ENCODE measurements at regions not wholly inside any gene's neighbourhood (a gene's known extent, or its start where the extent isn't known, plus 50 kb on each side); places are given as distances from the start of the nearest gene placed in this dataset.

DNA sequence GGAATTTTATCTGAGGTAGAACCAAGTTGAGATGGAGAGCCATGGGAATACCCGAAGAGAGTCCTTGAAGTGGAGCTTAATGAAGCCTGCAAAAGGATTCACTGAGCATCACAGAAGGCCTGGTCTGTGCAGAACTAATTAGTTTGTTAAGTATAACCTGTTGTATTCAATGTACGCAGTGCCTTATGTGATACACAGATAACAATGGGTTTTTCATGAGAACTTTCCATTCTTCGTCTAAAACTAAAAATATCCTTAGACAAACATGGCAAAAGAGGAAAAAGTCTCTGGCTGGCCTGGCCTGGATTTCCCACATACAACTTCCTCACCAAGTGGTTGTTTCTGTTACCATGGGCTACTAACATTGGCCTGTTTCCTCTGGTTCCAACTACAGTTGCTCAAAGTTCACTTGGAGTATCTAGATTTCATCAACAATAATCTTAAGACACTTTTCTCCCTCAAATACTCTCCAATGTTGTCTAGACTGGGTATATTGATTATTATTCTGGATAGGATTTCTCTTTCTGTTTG, 237.6 kb upstream of the ZNF462 start:
- no peak for DNase-seq

DNA sequence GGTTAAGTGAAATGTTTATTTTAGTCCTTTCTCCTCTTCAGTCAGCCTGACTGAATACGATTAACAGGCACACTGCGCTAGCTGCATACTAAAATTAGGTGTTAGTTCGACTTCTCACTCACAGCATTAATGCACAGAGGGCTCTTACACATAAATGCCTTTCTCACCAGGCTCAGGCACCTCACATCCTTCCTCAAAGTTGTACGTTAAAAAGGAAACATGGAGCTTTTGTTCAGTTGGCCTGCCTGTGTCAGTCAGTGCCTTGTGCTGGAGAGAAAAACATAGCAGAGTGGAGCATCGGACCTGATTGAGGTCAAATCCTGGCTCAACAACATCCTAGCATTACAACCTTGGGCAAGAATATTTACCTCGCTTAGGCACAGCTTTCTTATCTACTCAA, 236.0 kb upstream of the ZNF462 start:
- no peak for DNase-seq

DNA sequence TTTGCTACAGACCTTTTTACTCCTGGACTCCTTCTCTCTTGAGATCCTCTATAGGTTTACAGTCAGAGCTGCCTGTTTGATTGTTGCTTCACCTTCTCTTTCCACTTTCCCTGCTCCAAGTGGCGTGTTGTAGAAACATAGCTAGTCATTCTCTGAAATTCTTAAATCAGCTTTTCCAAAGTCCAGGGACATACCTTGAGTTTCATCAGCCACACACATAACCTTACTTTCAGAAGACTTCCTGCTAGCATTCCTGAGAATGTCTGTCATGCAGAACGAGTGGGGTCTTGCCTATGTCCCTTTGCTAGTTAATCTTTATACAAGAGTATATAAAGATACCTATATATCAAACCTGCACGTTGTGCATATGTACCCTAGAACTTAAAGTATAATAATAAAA, 230.3 kb upstream of the ZNF462 start:
- DNase-seq, result no peak

DNA sequence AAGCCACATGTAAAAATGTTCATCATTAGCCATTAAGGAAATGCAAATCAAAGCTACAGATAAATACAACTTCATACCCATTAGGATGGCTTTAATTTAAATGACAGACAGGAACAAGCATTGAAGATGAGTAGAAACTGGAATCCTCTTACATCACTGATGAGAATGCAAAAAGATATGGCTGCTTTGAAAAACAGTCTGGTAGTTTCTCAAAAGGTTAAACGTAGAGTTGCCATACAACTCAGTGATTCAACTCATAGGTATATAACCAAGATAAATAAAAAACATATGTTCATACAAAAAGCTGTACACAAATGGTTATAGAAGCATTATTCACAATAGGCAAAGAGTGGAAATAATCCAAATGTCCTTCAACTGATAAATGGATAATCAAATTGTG, 228.8 kb upstream of the ZNF462 start:
- no peak for DNase-seq

DNA sequence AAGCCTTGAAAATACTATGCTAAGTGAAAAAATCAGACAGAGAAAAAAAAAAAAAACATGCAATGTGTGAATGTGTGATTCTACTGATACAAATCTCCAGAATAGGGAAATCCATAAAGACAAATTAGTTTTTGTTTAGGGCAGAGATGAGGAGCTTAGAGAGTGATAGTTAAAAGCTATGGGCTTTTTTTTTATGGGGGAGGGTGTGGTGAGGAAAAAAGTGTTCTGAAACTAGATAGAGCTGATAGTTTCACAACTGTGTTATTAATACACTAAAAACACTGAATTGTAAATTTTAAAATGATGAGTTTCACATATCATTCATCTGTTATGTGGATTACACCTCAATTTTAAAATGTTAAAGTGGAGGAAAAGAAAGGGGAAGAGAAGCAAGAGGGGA, 228.3 kb upstream of the ZNF462 start:
- no peak for DNase-seq

DNA sequence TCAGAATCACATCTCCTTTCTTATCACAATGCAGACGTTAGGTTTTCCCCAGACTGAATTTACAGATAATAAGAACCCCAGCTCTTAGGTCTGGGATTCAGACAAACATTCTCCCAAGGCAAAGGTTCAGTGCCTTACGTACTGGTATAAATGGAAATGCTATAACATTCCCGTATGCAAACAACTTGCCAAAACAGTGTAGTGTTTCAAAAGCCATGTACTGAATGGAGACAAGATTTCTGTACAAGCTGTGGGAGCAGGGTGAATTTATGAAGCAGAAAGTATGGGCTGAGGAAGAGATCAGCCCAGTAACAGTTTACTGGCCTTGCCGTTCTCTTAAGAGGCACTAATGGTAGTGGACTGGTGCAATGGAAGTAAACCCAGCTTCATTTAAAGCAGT, 225.5 kb upstream of the ZNF462 start:
- no peak for DNase-seq

DNA sequence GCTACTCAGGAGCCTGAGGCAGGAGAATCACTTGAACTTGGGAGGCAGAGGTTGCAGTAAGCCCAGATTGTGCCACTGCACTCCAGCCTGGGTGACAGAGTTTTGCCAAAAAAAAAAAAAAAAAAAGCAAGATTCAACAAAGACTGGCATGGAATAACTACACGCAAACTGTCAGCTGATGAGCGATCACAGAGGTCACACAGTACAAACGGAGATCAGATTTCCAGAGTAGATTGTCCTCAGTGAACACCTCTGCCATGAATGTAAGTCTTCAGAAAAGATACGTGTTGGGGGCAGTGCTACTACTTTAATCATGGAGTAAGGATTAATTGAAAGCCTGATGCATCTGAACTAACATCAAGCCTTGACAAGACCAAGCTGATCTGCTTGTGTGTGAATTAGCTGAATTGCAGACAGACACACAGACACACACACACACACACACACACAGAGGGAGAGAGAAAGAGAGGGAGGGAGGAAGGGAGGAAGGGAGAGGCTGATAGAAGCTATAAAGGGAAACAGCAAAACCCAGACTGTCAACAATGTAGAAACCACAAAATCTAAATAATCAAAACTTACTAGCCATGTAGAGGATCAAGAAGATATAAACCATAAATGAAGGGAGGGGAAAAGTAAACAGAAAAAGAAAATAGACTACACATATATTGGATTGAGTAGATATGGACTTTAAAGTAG, 222.9 kb upstream of the ZNF462 start:
- DNase-seq, result no peak

DNA sequence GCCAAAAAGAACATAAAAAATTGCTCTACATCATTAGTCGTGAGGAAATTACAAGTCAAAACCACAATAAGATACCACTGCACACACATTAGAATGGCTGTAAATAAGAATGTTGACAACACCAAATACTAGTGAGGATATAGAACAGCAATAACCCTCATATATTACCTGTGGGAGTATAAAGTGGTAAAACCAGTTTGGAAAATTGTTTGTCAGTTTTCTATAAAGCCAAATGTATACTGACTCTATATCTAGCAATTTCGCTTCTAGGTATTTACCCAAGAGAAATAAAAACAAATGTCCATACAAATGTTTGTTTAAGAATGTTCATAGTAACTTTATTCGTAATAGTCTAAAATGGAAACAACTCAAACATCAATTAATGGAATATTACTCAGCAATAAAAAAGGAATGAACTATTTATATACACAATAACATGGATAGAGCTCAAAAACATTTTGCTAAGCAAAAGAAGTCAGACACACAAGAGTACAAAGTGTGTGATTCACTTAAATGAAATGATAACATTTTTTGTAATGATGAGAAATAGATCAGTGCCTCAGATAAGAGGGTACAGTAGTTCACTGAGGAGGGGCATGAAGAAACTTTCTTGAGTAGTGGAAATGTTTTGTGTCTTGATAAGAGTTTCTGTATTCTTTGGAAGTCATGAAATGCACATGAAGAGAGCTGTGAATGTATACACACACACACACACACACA, 219.6 kb upstream of the ZNF462 start:
- no peak for DNase-seq

DNA sequence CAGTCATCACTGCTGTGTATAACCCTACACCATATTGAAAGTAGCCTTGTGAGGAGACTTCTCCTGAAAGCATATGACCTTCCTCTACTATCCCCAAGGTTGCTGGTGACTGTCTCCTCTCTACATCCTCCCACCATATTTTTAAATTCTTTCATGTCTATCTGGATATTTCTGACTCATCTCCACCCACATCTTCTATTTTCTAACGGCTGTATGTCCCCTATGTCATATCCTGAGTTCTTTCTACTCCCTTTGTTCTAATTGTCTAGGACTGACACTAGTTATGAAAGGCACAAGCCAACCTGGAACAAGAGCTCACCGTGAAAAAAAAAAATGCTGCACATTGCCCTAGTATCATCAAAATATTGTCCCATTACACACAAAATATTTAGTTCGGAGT, 218.3 kb upstream of the ZNF462 start:
- DNase-seq, result no peak

DNA sequence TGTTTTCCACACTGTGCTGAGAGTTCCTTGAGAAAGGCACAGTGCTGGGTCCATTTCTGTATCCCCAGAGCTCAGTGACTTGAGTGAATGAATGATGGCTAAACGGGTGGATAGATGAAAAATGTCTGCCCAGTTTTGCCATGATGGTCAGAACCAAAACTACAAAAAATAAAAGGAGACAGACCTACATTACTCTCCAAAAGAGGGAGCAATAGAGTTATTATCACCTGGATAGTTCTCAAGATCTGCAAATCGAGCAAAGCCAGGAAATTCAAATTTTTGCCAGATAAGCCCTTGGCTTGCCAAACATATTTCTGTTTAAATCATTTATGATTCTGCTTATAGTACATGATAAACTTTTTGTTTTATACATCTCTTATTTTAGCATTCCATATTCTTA, 214.2 kb upstream of the ZNF462 start:
- no peak for DNase-seq

DNA sequence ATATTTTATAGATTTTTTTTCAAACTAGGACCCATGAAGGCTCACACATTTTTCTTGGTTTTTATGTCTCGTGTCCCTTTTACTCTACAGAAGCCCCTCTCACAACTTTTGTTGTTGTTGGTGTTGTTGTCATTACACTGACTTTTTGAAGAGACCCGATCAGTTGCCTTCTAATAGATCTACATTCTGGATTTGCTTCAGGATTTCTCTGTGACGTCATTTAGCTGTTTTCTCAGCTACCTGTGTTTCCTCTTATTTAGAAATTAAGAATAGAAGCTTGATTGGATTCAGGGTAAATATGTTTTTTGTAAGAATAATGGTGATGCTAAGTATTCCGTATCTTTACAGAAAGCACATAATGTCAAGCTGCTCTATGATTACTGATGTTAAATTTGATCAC, 213.3 kb upstream of the ZNF462 start:
- no peak for DNase-seq

DNA sequence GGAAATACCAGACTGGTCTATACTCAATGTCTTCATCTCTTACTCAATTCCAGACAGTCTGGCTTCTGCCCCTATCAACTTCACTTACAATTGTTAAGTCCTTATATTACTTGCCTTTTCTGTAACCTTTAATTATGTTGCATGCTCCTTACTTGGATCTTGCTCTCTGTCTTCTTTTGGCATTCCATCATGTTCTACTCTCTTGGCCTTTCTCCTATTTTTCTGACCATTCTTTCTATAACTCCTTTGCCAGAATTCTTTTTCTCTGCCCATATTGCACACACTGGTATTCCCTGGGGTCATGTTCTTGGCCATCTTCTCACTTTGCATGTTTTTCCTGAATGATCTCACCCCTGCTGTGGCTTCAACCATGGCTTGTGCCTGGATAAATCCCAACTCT, 209.8 kb upstream of the ZNF462 start:
- DNase-seq, result no peak

DNA sequence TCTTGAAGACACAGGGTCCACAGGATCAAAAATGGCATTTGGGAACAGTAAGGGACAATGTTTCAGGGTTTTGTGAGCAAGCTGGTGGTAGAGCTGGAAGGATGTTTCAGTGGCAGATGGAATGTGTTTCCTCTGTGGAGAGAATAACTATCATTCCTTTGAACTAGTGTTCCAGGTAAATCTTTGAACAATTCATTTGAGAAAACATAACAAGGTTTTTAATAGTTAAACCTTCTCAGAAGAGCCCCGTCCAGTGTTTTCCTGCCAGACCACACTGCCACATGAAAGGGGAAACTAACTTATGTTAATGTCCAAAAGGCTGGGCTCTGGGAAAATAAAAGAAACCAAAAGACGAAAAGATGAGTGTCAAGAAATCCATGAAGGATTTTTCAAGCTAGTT, 207.0 kb upstream of the ZNF462 start:
- no peak for DNase-seq

DNA sequence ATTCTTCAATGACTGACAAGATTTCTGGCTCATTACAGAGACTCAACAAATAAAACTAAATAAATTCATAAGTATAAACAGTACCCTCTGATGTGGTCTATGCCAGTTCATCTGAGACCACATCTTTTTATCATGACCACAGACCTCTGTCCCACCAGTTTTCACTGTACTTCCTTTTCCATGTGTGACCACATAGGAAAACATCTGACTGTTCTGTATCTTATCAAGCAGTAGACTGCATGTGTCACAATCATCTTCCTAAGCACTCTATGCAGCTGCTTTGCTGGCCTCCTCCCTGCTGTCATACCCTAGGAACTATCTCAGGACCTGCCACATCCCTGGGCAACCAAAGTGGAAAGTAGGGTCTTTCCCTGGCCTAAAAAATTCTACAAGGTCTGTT, 205.0 kb upstream of the ZNF462 start:
- DNase-seq, result no peak

DNA sequence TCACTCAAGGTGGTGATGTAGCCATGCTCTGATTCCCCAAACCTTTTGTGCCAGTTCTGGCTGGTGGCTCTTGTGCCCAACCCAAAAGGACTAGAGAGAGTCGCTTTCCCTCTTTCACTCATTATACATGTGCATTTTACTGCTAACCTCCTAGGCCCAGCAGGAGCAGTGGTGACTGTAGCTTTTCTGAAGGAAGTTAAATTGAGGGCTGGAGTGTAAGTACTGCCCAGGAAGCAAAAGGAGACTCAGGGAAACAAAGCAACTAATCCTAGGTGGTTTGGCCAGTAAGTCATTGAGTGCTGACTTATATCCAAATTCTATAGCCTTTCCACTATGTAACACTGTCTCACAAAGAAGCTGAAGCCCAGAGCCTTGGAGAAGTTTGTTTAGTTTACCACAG, 194.4 kb upstream of the ZNF462 start:
- DNase-seq, result no peak

DNA sequence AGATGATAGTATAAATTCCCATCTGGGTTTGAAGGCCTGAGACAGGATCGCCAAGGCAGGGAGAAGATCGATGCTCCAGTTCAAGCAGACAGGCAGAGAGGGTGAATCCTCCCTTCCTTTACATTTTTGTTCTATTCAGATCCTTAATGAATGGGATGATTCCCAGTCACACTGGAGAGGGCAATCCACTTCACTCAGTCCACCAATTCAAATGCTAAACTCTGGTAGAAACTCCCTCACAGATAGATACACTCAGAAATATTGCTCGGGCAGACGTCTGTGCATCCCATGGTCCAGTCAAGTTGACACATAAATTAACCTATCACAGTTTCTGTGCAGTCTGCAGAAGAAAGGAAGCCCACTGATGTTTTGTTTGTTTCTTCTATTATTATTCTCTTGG, 193.1 kb upstream of the ZNF462 start:
- DNase-seq, result no peak

DNA sequence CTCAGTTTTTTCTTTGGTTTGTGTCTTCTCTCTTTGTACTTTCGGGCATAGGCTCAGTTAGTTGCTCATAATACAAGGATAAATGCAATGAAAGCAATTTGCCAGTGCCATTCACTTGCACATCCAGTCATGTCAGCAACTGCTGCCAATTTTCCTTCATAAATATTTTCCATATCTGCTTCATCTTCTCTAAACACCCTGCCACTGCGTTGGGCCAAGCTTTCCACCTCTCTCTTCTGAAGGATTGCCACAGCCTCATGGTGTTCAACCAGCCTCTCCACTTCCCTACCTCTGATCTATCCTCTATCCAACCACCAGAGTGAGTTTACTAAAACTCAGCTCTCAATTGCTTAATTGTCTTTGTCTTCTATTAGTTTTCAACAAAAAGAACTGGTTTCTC, 192.5 kb upstream of the ZNF462 start:
- no peak for DNase-seq

DNA sequence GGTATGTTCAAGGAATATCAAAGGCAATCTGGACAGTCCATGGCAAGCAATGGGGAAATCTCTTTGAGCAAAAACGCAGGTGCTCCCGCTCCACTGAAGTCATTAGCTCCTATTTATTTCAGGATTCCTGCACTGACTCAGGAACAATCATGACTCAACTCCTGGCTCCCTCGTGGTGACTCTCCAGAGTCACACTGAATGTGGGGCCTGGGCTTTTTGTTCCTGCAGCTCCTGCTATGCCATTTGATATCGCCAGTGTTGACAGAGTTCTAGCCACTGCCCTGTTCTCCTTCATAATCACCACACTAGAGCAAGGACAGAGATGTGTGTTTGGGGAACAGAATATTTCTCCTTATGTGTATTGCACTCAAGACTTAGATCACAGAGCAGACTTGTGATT, 187.2 kb upstream of the ZNF462 start:
- DNase-seq, result no peak

DNA sequence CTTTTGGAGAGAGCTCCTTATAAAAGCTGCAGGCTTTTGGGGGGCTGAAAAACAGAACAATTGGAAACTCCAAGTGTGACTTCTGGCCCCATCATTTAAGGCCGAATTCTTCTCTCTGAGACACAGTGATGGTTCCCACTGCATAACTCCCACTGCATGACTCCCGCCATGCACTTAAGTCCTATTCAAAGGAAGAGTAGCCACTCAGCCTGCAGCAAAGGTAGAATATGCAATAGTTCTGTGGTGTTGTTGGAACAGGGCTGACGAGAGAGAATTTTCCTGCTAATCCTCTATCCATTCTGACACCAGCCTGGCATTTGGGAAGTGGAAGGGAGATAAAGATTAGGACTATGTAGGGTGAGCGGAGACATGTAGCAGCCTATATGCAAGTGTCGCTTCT, 185.6 kb upstream of the ZNF462 start:
- no peak for DNase-seq

DNA sequence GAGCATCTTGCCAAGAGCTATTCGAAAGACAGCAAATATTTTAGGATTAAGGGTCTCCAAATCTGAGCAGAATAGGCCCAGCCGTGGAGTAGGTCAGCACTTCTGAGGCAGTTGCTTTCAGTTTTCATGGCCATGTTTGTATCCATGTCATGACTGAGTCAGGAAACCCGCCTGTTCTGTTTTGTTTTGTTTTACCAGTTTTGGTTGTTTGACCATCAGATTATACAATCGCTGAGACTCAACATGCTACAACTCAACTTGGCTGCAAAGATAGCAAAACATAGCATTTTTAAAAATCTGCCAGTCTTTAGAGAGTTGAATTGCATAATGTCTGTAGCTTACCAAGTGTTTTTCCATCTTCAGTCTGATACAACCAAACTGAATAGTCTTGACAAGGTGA, 185.1 kb upstream of the ZNF462 start:
- no peak for DNase-seq

DNA sequence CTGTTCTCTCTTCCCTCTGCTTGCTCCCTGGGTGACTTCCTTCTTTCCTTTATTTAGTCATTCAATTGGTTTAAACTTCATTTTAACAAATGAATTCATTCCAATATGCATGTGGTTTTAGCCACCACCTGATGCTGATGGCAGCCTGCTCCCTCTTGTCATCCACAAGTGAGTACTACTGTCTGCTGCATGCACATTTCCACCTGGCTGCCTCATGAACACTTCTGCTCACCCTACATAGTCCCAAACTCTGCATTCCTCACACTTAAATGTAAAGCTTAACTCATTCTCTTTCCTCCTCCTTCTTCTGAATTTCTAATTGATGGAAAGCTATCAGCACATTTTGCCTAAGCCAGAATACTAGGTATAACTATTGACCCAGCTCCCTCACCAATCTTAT, 184.7 kb upstream of the ZNF462 start:
- no peak for DNase-seq

DNA sequence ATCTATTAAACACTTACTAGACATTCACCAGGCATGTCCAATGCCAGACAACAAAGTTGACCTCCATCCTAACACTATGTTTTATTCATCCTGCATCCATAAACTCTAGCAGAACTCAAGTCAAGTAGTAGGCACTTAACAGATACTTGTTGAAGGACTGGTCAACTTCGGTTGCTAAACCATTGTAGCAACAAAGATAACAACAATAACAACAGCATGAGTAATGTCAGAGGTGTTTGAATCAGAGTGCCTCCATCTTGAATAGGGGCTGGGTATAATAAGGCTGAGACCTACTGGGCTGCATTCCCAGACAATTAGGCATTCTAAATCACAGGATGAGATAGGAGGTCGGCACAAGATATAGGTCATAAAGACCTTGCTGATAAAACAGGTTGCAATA, 180.5 kb upstream of the ZNF462 start:
- DNase-seq, result no peak

DNA sequence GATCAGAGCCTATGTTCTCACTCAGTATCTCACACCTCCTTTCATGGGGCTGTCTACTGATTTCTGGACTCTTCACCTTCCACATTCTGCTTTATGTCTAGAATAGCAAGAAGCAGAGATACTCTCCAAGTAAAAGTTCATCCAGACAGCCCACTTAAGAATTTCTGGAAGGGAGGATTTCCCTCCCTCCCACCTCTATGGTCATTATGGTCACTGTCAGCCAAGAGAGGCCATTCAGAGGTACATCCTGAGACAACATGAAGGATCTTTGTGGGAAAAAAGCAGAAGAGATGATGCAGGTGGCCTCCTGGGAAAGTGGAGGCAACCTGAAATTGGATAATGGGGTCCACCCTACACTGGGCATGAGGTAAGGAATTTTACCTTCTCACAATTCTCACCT, 179.5 kb upstream of the ZNF462 start:
- no peak for DNase-seq

DNA sequence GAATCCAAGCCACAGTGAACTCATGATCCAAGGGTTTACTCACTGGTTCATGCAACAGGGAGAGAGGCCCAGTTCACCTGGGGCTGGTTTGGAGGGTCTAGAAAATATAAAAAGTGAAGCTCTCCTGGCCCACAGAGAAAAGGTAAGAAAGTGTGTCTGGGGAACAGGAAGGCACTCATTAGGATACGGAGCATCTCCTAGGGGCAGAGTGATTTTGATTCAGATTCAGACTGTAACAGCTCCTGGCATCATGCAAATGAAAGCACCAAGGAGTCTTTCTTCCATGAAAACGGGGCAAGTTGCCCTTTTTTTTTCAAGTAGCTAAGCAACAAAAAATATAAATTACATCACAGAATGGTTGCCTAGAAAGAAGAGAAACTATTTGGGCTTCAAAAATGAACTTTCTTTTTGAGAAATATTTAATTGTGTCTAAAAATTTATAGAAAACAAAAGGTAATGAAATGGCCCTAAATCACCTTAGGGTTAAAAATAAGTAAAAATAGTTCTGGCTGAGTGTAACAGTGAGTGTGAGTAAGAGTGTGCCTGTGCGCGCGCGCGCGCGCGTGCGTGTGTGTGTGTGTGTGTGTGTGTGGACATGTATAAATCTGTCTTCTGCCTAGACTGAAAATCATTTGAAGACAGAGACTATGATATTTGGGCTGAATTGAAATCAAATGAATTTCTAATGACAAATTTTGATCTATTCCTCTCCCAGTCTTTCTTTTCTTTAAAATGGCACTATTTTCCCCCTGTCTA, 177.8 kb upstream of the ZNF462 start:
- no peak for DNase-seq
